Activated naive CD4-positive, alpha-beta T cell treated with anti-CD3 and anti-CD28 coated beads, Interleukin-2, amount 50 U/mL, for 16 hours (primary cell): ENCODE measurements at regions not wholly inside any gene's neighbourhood (a gene's known extent, or its start where the extent isn't known, plus 50 kb on each side); places are given as distances from the start of the nearest gene placed in this dataset.
"Not testable (repeated sequence)": the region's sequence is repeated elsewhere in the genome, so short reads cannot be mapped to it uniquely, and the experiment has no call there.

ENCODE experiments used
- DNase-seq: peaks from one replicate; pipeline ENCODE4 v3.0.0-alpha.2; 2020

DNA sequence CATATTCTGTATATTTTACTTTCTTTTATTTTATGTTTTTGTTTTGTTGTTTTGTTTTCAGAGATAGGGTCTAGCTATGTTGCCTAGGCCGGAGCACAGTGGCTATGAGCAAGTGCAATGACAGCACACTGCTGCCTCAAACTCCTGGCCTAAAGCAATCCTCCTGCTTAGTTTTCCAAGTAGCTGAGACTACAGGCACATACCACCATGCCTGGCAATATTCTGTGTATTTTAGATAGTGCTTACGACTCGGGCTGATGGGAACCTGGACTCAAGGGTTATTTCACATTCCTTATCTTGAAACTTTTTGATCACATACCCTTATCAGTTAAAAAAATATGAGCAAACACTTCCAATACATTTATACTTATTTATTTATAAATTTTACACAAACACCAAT is 119.0 kb upstream of the STARD4 start:
- no peak for DNase-seq

DNA sequence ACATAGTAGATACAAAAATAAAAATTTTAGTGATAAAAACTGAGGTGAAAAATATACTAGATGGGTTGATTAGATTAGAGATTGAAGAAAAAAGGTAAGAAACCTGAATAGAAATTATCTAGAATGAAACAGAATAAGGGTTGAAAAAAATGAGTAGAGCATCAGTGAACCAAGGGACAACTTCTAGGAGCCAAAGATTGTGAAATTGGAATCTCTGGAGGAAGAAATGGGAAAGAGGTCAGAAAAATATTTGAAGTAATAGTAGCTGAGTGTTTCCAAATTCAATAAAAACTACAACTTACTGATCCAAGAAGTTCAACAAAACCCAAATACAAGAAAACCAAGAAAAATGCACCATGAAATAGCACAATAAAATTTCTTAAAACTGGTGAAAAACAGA is 116.6 kb upstream of the STARD4 start:
- no peak for DNase-seq

DNA sequence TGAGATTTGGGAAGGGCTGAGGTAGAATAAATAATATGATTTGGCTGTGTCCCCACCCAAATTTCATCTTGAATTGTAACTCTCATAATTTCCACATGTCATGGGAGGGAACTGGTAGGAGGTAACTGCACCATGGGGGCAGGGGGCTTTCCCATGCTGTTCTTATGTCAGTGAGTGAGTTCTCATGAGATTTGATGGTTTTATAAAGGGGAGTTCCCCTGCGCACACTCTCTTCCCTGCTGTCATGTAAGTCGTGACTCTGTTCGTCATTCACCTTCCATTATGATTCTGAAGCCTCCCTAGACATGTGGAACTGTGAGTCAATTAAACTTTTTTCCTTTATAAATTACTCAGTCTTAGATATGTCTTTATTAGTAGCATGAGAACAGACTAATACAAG is 115.5 kb upstream of the STARD4 start:
- DNase-seq: peak; percentile 33

DNA sequence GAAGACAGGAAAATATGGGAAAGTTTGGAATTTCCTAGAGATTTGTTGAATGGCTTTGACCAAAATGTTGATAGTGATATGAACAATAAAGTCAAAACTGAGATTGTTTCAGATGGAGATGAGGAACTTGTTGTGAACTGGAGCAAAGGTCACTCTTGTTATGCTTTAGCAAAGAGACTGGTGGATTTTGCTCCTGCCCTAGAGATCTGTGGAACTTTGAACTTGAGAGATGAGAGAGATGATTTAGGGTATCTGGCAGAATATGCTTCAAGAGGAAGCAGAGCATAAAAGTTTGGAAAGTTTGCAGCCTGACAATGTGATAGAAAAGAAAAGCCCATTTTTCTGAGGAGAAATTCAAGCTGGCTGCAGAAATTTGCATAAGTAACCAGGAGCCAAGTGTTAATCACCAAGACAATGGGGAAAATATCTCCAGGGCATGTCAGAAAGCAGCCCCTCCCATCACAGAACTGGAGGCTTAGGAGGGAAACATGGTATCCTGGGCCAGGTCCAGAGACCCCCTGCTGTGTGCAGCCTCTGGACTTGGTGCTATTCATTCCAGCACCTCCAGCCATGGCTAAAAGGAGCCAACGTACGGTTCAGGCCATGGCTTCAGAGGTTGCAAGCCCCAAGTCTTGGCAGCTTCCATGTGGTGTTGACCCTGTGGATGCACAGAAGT is 114.3 kb upstream of the STARD4 start:
- no peak for DNase-seq

GRCh38 chr5:111618623-111619271 is 106.4 kb upstream of the STARD4 start:
- no peak for DNase-seq

DNA sequence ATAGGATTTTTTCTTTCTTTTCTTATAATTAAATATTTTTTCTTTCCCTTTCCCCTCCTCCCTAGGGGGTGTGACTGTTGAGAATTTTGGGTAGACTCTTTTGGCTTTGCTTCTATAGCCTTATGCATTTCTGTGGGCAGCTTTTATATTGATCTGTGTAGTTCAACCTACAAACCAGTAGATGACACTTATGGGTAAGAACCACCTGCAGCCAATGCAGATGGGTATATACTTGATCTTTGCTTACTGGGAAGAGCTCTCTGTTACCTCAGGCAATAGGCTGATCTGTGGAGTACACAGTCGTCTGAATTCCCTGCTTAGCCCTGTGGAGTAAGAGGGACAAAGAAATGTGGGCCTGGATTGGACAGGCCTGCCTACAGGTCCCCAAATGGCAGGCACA is 102.7 kb upstream of the STARD4 start:
- no peak for DNase-seq

GRCh38 chr5:111612013-111612630 is 99.8 kb upstream of the STARD4 start:
- DNase-seq: not testable (repeated sequence)

GRCh38 chr5:111606194-111606593 is 93.9 kb upstream of the STARD4 start:
- DNase-seq: no peak

DNA sequence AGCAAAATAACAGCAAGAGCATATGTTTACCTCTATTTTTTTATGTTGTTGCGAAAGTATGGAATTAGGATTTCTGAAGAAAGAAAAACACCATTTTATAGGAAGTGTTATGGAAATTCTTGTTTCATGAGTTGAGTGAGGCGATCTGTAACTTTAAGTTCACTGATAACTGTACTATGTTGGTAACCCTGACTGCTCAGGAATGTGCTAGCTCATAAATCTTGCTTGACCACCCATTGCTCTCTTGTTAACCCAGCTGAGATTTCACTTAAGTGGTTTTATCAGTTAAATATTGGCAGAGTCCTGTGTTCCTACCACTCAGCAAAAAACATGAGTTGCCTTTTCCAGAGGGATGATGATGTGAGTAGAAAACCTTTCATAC is 91.1 kb upstream of the STARD4 start:
- no peak for DNase-seq

DNA sequence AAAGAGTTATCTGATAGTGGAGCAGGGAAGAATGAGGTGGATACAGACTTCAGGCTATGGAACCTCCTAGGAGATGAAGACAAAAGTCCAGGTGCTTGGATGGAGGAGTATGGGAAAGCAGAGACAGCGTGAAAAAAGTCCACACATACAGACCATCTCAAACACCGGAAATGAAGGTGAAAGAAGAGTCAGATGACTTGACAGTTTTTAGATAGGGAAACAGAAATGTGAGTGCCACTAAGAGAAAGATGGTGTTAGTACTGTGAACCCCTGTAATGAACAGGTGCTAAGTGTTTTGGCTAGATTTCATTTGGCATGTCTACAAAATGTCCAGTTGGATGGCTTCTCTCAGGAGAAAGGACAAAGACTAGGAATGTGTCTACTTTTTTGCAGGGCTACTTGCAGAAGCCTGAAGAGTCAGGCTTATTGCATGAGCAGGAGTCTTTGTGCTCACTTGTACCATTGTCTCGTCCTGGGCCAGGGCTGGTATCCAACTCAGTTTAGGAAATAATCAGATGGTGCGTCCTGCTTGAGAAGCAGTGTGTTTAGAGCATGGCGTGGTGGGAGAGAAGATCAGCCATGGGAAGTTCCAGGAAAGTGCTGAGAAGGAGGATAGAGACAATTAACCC is 90.6 kb upstream of the STARD4 start:
- DNase-seq: no peak

DNA sequence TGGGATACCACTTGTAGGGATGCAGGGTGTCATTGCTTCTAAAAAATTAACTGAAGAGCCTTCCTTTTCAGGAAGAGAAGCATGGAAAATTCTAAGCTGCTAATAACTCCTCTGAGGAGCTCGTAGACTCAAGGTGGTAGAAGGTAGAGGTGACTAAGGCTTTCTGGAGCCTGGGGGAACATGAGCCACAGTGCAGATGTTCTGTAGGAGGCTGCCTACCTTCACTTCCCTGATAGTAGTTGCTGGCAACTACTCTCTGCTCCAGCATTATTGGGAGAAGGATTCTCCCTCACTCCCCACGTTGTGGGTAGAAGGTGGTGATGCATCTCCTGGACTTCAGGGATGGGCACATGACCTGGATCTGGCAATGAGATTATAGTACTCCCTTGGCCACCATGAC is 86.7 kb upstream of the STARD4 start:
- DNase-seq: no peak

DNA sequence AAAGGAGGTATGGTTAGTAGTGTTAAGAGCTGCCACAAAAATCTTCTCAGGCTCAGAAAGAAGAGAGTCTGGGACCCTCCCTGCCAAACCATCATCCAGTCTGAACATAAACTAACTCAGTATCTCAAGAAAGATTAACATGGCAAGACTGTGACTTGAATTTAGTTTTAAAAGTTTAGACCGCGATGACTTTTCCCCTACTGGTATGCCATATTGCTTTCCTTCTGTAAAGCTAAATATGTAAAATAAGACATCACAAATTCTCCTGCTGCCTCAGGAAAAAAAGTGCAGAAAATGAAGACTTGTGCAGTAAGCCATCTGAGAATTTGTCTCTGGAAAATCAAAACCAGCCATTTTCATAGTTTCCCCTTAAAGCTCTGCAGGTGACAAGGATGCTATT is 85.2 kb upstream of the STARD4 start:
- no peak for DNase-seq

GRCh38 chr5:111596705-111597104 is 84.4 kb upstream of the STARD4 start:
- no peak for DNase-seq

DNA sequence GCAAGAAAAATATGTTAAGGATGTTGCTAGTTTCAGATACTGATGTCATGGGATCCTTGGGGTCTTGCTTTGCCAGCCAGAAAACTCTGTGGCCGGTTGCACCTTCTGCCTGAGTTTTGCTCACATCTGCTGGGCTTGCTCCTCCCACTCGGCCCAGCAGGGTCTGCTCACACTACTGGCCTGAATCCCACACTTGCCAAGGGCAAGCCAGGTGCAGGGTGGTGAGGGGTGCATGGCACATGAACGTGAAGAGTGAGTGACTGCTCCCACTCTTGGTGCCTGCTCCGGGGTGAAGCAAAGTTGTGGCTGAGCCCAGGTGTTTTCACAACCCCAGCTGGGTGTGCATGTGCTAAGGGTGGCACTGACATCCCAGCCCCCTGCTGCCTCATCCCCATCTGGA is 83.1 kb upstream of the STARD4 start:
- DNase-seq: no peak

DNA sequence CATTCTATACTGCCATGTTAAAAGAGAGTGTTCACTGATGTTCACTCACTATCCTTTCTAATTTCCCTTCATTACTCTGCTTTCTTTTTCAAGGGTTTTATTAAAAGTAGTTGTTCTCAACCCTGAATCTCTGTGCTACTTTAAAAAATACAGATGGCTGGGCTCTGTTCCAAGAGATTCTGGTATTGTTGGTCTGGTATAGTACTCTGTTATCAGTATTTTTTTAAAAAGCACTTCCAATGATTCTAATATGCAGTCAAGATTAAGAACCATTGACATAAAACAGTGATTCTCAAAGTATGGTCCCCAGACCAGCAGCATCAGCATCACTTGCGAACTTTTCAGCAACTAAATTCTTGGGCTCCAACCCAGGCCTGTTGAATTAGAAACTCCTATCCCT is 77.0 kb upstream of the STARD4 start:
- DNase-seq: no peak

GRCh38 chr5:111587728-111588127 is 75.4 kb upstream of the STARD4 start:
- DNase-seq: no peak

GRCh38 chr5:111585946-111586345 is 73.6 kb upstream of the STARD4 start:
- DNase-seq: no peak

DNA sequence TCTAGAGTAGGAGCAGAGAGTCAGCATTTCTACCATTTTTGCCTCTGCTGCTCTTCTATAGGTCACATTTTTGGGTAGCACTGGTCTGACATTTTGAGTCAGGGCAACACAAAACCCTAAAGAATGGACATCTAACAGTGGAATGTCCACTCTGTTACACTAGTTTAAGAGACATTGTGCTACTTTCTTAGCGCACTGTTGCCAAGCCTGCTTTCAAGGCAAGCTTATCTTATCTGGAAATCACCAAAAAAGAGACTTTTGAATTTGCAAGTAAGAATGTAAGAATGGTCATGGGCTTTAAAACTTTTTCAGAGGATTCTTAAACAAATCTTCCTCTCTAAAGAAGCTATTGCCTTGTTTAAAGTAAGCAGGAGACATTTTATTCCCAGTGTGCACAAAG is 73.0 kb upstream of the STARD4 start:
- DNase-seq: no peak

DNA sequence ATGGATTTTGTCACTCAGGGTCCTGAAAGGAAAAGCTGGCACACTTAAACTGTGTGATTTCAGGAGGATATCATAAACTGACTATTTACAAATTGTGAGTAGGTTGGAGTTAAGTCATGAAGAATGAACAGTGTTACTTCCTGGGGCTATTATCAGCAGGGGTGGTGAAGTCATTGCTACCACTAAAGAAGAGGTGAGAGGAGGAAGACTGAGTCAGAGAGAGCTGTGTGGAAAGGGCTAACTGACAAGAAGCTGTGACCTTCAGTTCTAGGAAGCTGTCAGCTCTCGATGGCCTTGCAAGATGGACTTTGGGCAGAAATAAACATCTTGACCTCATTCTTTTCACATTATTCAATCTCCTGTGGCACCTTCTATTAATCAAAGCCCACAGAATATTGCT is 72.3 kb upstream of the STARD4 start:
- no peak for DNase-seq

DNA sequence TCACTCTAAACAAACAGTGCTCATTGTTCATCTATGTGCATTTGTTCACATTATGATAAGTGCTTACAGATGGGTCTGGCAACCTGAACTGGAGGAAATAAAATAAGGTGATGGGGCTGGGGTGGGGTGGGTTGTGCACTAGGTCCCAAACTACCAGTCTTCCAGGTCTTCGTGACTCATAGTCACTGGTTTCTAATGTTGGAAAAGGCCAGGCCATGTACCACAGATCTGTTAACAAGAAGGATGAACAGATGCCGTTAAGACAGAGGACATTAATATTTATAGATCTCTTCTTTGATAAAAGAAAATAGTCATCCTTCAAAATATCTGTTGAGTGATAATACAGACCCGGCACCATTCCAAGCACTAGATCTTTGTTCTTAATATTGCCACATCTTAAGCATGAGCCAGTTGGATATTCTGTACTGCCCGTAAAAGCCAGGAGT is 71.4 kb upstream of the STARD4 start:
- no peak for DNase-seq

GRCh38 chr5:111582993-111583601 is 70.8 kb upstream of the STARD4 start:
- no peak for DNase-seq

DNA sequence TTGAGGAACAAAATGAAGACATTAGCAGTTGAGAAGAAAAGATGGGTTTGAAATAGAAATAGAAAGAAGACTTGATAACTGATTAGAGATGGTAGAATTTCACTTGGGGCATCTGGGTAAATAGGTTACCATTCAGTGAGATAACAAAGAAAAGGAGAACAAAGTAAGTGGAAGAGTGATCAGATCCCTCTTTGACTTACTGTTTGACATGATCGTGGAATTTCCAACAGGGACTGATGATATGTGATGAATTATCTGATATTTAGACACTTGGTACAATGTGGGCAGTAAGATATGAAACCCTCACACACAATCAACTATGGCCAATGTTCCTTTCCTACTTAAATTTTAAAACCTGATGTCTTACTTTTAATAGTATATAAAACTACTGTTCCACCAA is 70.1 kb upstream of the STARD4 start:
- DNase-seq: no peak

DNA sequence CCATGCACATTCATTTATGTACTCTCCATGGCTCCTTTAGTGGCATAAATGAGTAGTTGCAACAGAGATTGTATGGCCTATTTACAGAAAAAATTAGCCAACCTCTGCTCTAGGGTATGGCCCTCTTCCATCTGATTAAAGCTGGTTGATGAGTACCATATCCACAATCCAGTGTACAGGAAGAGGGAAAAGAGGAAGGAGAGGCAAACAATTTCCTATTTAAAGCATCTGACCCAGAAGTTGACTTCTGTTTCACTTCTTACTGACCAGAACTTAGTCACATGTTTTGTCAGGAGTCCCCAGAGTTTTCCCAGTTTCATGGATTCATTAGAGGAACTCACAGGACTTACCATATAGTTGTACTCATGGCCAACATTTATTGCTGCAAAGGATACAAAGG is 68.6 kb upstream of the STARD4 start:
- DNase-seq: no peak

- DNase-seq: no peak
Observed at GRCh38 chr5:111574311-111574710, 62.0 kb upstream of the STARD4 start.
